KMS-11 (cell line): ENCODE measurements at regions not wholly inside any gene's neighbourhood (a gene's known extent, or its start where the extent isn't known, plus 50 kb on each side); places are given as distances from the start of the nearest gene placed in this dataset.

Experiments used
- H2AFZ ChIP-seq: fragments of 200-600 bp; sonication (generic); 2 replicates; pipeline ENCODE4 v1.6.1; 2016; ENCODE audit warnings: antibody characterized with exemption, mixed run types, low read depth
- H3K27ac ChIP-seq: fragments of 200-600 bp; sonication (generic); 2 replicates; pipeline ENCODE4 v1.6.1; 2016; ENCODE audit warnings: mild to moderate bottlenecking, mixed run types
- H3K27me3 ChIP-seq: fragments of 200-600 bp; sonication (generic); 2 replicates; pipeline ENCODE4 v1.6.1; 2017; ENCODE audit warnings: mild to moderate bottlenecking, low read depth, mixed run types, moderate library complexity; ENCODE audit not compliant: insufficient read depth
- H3K36me3 ChIP-seq: fragments of 200-600 bp; sonication (generic); 2 replicates; pipeline ENCODE4 v1.6.1; 2017; ENCODE audit warnings: mild to moderate bottlenecking, mixed run types; ENCODE audit not compliant: insufficient read depth
- H3K4me1 ChIP-seq: fragments of 200-600 bp; sonication (generic); 2 replicates; pipeline ENCODE4 v1.6.1; 2016; ENCODE audit warnings: mild to moderate bottlenecking, low read depth, mixed run types; ENCODE audit not compliant: poor library complexity, severe bottlenecking
- H3K4me2 ChIP-seq: fragments of 200-600 bp; sonication (generic); 2 replicates; pipeline ENCODE4 v1.7.0; 2016; ENCODE audit warnings: mild to moderate bottlenecking, mixed run types
- H3K4me3 ChIP-seq: fragments of 200-600 bp; sonication (generic); IDR thresholded peaks from 2 replicates; pipeline ENCODE4 v1.6.1; 2017; ENCODE audit warnings: low read depth, low read length, mixed read lengths; ENCODE audit not compliant: insufficient read depth
- H3K79me2 ChIP-seq: fragments of 200-600 bp; sonication (generic); 2 replicates; pipeline ENCODE4 v1.6.1; 2016; ENCODE audit warnings: low read depth, mixed run types; ENCODE audit not compliant: insufficient read depth
- H3K9ac ChIP-seq: fragments of 200-600 bp; sonication (generic); 2 replicates; pipeline ENCODE4 v1.6.1; 2016; ENCODE audit warnings: mild to moderate bottlenecking, mixed run types
- H4K20me1 ChIP-seq: fragments of 200-600 bp; sonication (generic); 2 replicates; pipeline ENCODE4 v1.6.1; 2016; ENCODE audit warnings: mild to moderate bottlenecking, mixed run types; ENCODE audit not compliant: insufficient read depth
- CTCF ChIP-seq: fragments of 200-600 bp; sonication (generic); conservative IDR thresholded peaks from 2 replicates; pipeline ENCODE4 v1.6.1; 2017; ENCODE audit warnings: low read depth, mild to moderate bottlenecking, antibody characterized with exemption, low read length, moderate library complexity, mixed read lengths

GRCh38 chr19:30898353-30899103 lies 450.7 kb downstream of the TSHZ3 start:
- Histone ChIP-seq H3K27ac (no peak overlapping the region), H3K27me3 (no peaks in the 10 kb centered on the region), H3K79me2 (no peaks in the 10 kb centered on the region), H4K20me1 (no peaks in the 10 kb centered on the region), H3K9ac (no peak overlapping the region), H3K4me1 (peaks cover 23% of the 10 kb centered on the region), H2AFZ (no peak overlapping the region), H3K36me3 (no peaks in the 10 kb centered on the region), H3K4me2 (no peak overlapping the region), H3K4me3 (no peak overlapping the region)
- TF ChIP-seq CTCF: no peak

- Histone ChIP-seq H3K27ac (no peak overlapping the region), H3K36me3 (no peaks in the 10 kb centered on the region), H3K27me3 (no peaks in the 10 kb centered on the region), H3K79me2 (no peaks in the 10 kb centered on the region), H3K4me3 (no peak overlapping the region), H2AFZ (no peak overlapping the region), H3K9ac (no peak overlapping the region), H4K20me1 (no peaks in the 10 kb centered on the region), H3K4me1 (peaks cover 28% of the 10 kb centered on the region), H3K4me2 (no peak overlapping the region)
- TF ChIP-seq CTCF: no peak
These were observed 451.7 kb downstream of the TSHZ3 start for GRCh38 chr19:30897553-30897952.

GRCh38 chr19:30897034-30897433 lies 452.2 kb downstream of the TSHZ3 start:
- Histone ChIP-seq H3K79me2 (no peaks in the 10 kb centered on the region), H3K4me1 (peaks cover 28% of the 10 kb centered on the region), H3K4me2 (no peak overlapping the region), H2AFZ (no peak overlapping the region), H3K27me3 (no peaks in the 10 kb centered on the region), H3K36me3 (no peaks in the 10 kb centered on the region), H3K4me3 (no peak overlapping the region), H3K9ac (no peak overlapping the region), H4K20me1 (no peaks in the 10 kb centered on the region), H3K27ac (no peak overlapping the region)
- no peak for TF ChIP-seq CTCF

- Histone ChIP-seq H3K4me3 (no peak overlapping the region), H3K4me2 (no peak overlapping the region), H3K27me3 (no peaks in the 10 kb centered on the region), H3K9ac (no peak overlapping the region), H4K20me1 (no peaks in the 10 kb centered on the region), H3K27ac (no peak overlapping the region), H3K79me2 (no peaks in the 10 kb centered on the region), H3K4me1 (peaks cover 28% of the 10 kb centered on the region), H2AFZ (no peak overlapping the region), H3K36me3 (no peaks in the 10 kb centered on the region)
- no peak for TF ChIP-seq CTCF
These were observed 452.7 kb downstream of the TSHZ3 start for GRCh38 chr19:30896554-30896953.
